PC-3 (cell line): ENCODE measurements at regions not wholly inside any gene's neighbourhood (a gene's known extent, or its start where the extent isn't known, plus 50 kb on each side); places are given as distances from the start of the nearest gene placed in this dataset.
"Not testable (repeated sequence)": the region's sequence is repeated elsewhere in the genome, so short reads cannot be mapped to it uniquely, and the experiment has no call there.

Experiments used
- ATAC-seq: fragments of 200-7000 bp; cut with Tn5 transposase; 2 replicates; pipeline ENCODE4 v1.9.1; 2020; ENCODE audit warnings: mild to moderate bottlenecking, moderate library complexity
- BruUV-seq: library from RNA; stranded (reverse); fragments of 400-500 nt; replicated peaks from 2 replicates; lab custom pipeline; 2021; lab: Mats Ljungman, UMichigan
- CTCF ChIA-PET: fragments of 300-600 bp; sonication (Branson Sonifier 250); formaldehyde crosslinking; loops from one replicate; lab custom pipeline; 2022; ENCODE audit warnings: antibody characterized with exemption; lab: Charles Lee
- POLR2A ChIA-PET: fragments of 300-600 bp; sonication (Branson Sonifier 250); formaldehyde crosslinking; loops from one replicate; lab custom pipeline; 2022; ENCODE audit warnings: antibody characterized with exemption; ENCODE audit not compliant: unreplicated experiment; lab: Charles Lee
- DNase-seq: peaks from one replicate; pipeline ENCODE4 v3.0.0-alpha.2; 2015
- H2AFZ ChIP-seq: fragments of 300-600 bp; sonication (generic); 2 replicates; pipeline ENCODE4 v1.6.0; 2016; ENCODE audit warnings: antibody characterized with exemption, low read length
- H3F3A ChIP-seq: fragments of 300-600 bp; sonication (generic); one replicate; pipeline ENCODE4 v1.6.0; 2017; ENCODE audit warnings: antibody characterized with exemption, low read length, control low read depth, mild to moderate bottlenecking; ENCODE audit not compliant: unreplicated experiment
- H3K27ac ChIP-seq: fragments of 300-600 bp; sonication (generic); 2 replicates; pipeline ENCODE4 v1.5.1; 2016; ENCODE audit warnings: mild to moderate bottlenecking, low read length
- H3K27me3 ChIP-seq: fragments of 300-600 bp; sonication (generic); 2 replicates; pipeline ENCODE4 v1.6.1; 2016; ENCODE audit warnings: low read length, mixed read lengths
- H3K36me3 ChIP-seq: fragments of 300-600 bp; sonication (generic); 2 replicates; pipeline ENCODE4 v1.6.1; 2016; ENCODE audit warnings: low read depth, mixed run types, low read length, mixed read lengths
- H3K4me1 ChIP-seq: fragments of 300-600 bp; sonication (generic); 2 replicates; pipeline ENCODE4 v1.5.1; 2016; ENCODE audit warnings: low read length; ENCODE audit not compliant: insufficient read depth
- H3K4me2 ChIP-seq: fragments of 300-600 bp; sonication (generic); 2 replicates; pipeline ENCODE4 v1.6.0; 2016; ENCODE audit warnings: low read length
- H3K4me3 ChIP-seq: fragments of 300-600 bp; sonication (generic); 2 replicates; pipeline ENCODE4 v1.5.1; 2016; ENCODE audit warnings: mild to moderate bottlenecking, low read length, mixed read lengths
- H3K79me2 ChIP-seq: fragments of 300-600 bp; sonication (generic); 2 replicates; pipeline ENCODE4 v1.6.1; 2017; ENCODE audit warnings: low read length, mixed read lengths
- H3K9ac ChIP-seq: fragments of 300-600 bp; sonication (generic); 2 replicates; pipeline ENCODE4 v1.6.0; 2016; ENCODE audit warnings: mild to moderate bottlenecking, low read length
- H3K9me2 ChIP-seq: fragments of 300-600 bp; sonication (generic); replicated peaks from 2 replicates; pipeline ENCODE4 v1.6.1; 2016; ENCODE audit warnings: mixed run types, low read length, mixed read lengths
- H3K9me3 ChIP-seq: fragments of 300-600 bp; sonication (generic); 2 replicates; pipeline ENCODE4 v1.6.1; 2016; ENCODE audit warnings: low read length, mixed read lengths
- H4K20me1 ChIP-seq: fragments of 300-600 bp; sonication (generic); 2 replicates; pipeline ENCODE4 v1.6.1; 2016; ENCODE audit warnings: low read length, mixed read lengths
- CTCF ChIP-seq: fragments of 300-600 bp; sonication (generic); conservative IDR thresholded peaks from 2 replicates; pipeline ENCODE4 v1.5.1; 2017; ENCODE audit warnings: antibody characterized with exemption, low read depth, mild to moderate bottlenecking, low read length
- EZH2 ChIP-seq: fragments of 300-600 bp; sonication (generic); IDR thresholded peaks from one replicate; pipeline ENCODE4 v1.6.1; 2017; ENCODE audit warnings: antibody characterized with exemption, mild to moderate bottlenecking, low read length; ENCODE audit not compliant: unreplicated experiment
- EZH2phosphoT487 ChIP-seq: fragments of 300-600 bp; sonication (generic); IDR thresholded peaks from 2 replicates; pipeline ENCODE4 v1.6.1; 2018; ENCODE audit warnings: mild to moderate bottlenecking, antibody characterized with exemption, low read length, borderline replicate concordance
- intact Hi-C: fragments of 100-400 bp; cut with micrococcal nuclease; formaldehyde crosslinking; loops from 2 replicates; pipeline ENCODE4 v1.9.0; 2023

- Histone ChIP-seq H3K9me3 (no peaks in the 10 kb centered on the region), H4K20me1 (no peaks in the 10 kb centered on the region), H3K9me2 (no peaks in the 10 kb centered on the region), H3K36me3 (no peaks in the 10 kb centered on the region), H3K4me2 (no peak overlapping the region), H3K4me3 (no peak overlapping the region), H3K9ac (no peak overlapping the region), H3F3A (no peaks in the 10 kb centered on the region), H3K27me3 (no peaks in the 10 kb centered on the region), H3K4me1 (no peaks in the 10 kb centered on the region), H3K27ac (no peak overlapping the region), H2AFZ (no peak overlapping the region), H3K79me2 (no peaks in the 10 kb centered on the region)
- BruUV-seq = no TSS peak
- DNase-seq = no peak
- intact Hi-C loops = no loop called here
- no peak for ATAC-seq
- TF ChIP-seq EZH2 = no peak
- TF ChIP-seq CTCF = no peak
- no peak for TF ChIP-seq EZH2phosphoT487
- ChIA-PET CTCF (no interaction called here), POLR2A (no interaction called here)
Observed at GRCh38 chr3:75325716-75326115, 338.4 kb upstream of the FRG2C start.

GRCh38 chr3:75327453-75327852 is 336.7 kb upstream of the FRG2C start:
- no peaks in the 10 kb centered on the region for H3F3A ChIP-seq
- no peaks in the 10 kb centered on the region for H3K27me3 ChIP-seq
- no peaks in the 10 kb centered on the region for H3K9me3 ChIP-seq
- H3K9ac ChIP-seq = no peak overlapping the region
- ATAC-seq (no peak), DNase-seq (no peak)
- intact Hi-C loops = no loop called here
- H3K27ac ChIP-seq = no peak overlapping the region
- TF ChIP-seq EZH2phosphoT487 (no peak), CTCF (no peak), EZH2 (no peak)
- CTCF ChIA-PET = no interaction called here
- no peak overlapping the region for H2AFZ ChIP-seq
- POLR2A ChIA-PET = no interaction called here
- no peaks in the 10 kb centered on the region for H3K4me1 ChIP-seq
- H3K79me2 ChIP-seq = no peaks in the 10 kb centered on the region
- H4K20me1 ChIP-seq = no peaks in the 10 kb centered on the region
- H3K4me2 ChIP-seq = no peak overlapping the region
- no peak overlapping the region for H3K4me3 ChIP-seq
- no peaks in the 10 kb centered on the region for H3K9me2 ChIP-seq
- H3K36me3 ChIP-seq = no peaks in the 10 kb centered on the region
- BruUV-seq = no TSS peak

GRCh38 chr3:75329476-75330097 is 334.5 kb upstream of the FRG2C start:
- H3K4me2 ChIP-seq = no peak overlapping the region
- DNase-seq (no peak), ATAC-seq (no peak)
- no peak overlapping the region for H3K4me3 ChIP-seq
- CTCF ChIA-PET = no interaction called here
- H3K9ac ChIP-seq = no peak overlapping the region
- no peaks in the 10 kb centered on the region for H3K79me2 ChIP-seq
- H3K27ac ChIP-seq = no peak overlapping the region
- intact Hi-C loops = no loop called here
- no peaks in the 10 kb centered on the region for H3K9me3 ChIP-seq
- no TSS peak for BruUV-seq
- no peaks in the 10 kb centered on the region for H3K9me2 ChIP-seq
- H3K27me3 ChIP-seq = no peaks in the 10 kb centered on the region
- POLR2A ChIA-PET = no interaction called here
- H3F3A ChIP-seq = no peaks in the 10 kb centered on the region
- H3K36me3 ChIP-seq = no peaks in the 10 kb centered on the region
- no peaks in the 10 kb centered on the region for H4K20me1 ChIP-seq
- no peaks in the 10 kb centered on the region for H3K4me1 ChIP-seq
- no peak for TF ChIP-seq CTCF
- TF ChIP-seq EZH2 = no peak
- TF ChIP-seq EZH2phosphoT487 = no peak
- H2AFZ ChIP-seq = no peak overlapping the region

- DNase-seq, H3K27ac ChIP-seq, H3K9ac ChIP-seq, POLR2A ChIA-PET, ATAC-seq, H3K9me2 ChIP-seq, intact Hi-C loops, H3K27me3 ChIP-seq, H3K9me3 ChIP-seq, H4K20me1 ChIP-seq, H3K4me3 ChIP-seq, H3K36me3 ChIP-seq, H3K4me1 ChIP-seq, H3F3A ChIP-seq, CTCF ChIA-PET, H3K4me2 ChIP-seq, BruUV-seq, H2AFZ ChIP-seq, H3K79me2 ChIP-seq: not testable (repeated sequence)
Observed at GRCh38 chr3:75330446-75330845, 333.7 kb upstream of the FRG2C start.
